Cardiac muscle cell (in vitro differentiated cells and primary cell): ENCODE measurements at regions not wholly inside any gene's neighbourhood (a gene's known extent, or its start where the extent isn't known, plus 50 kb on each side); places are given as distances from the start of the nearest gene placed in this dataset.

ENCODE experiments used
- DNase-seq, 2 donors: peaks; one replicate each; pipeline versions ENCODE4 v3.0.0 to v3.0.0-alpha.2; 2010 to 2017; ENCODE audit warnings: low read depth in 1 of 2, low spot score in 1 of 2
- H3K27ac ChIP-seq: fragments of 200-600 bp; sonication (generic); 2 replicates; pipeline ENCODE4 v1.5.1; 2016
- H3K27me3 ChIP-seq: fragments of 200-600 bp; sonication (generic); 2 replicates; pipeline ENCODE4 v1.6.0; 2016; ENCODE audit warnings: control low read depth
- H3K36me3 ChIP-seq: fragments of 200-600 bp; sonication (generic); 2 replicates; pipeline ENCODE4 v1.5.1; 2016; ENCODE audit warnings: control low read depth
- H3K4me1 ChIP-seq: fragments of 200-600 bp; sonication (generic); 2 replicates; pipeline ENCODE4 v1.8.1; 2017; ENCODE audit warnings: low read depth, mild to moderate bottlenecking, mixed run types
- H3K4me3 ChIP-seq: fragments of 200-600 bp; sonication (generic); 2 replicates; pipeline ENCODE4 v1.5.1; 2016; ENCODE audit warnings: mild to moderate bottlenecking
- H3K9me3 ChIP-seq: fragments of 200-600 bp; sonication (generic); 2 replicates; pipeline ENCODE4 v1.5.1; 2017; ENCODE audit warnings: low read depth, mild to moderate bottlenecking, control low read depth
- CTCF ChIP-seq: IDR thresholded peaks from 2 replicates; pipeline ENCODE4 v1.5.1; 2012; ENCODE audit warnings: low read depth, mild to moderate bottlenecking, low read length

DNA sequence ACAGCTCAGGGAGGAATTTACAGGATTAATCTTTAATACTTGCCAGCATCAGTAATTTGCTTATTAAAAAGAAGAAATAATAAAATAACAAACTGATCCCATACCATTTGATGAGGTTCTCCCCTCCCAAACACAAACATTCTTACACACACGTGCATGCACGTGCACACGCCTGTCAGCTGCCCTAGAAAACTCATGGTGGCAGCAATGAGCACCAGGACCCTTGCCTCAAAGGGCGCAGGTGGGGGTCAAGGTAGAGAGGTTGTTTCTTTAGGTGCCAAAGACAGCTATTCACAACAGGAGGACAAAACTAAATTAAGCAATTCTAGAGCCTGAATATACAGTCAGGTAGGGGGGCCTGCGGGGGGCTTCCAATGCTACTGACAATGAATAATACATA lies 219.3 kb downstream of the BUD13 start:
- no peak for DNase-seq
- H3K36me3 ChIP-seq: no peaks in the 10 kb centered on the region
- no peaks in the 10 kb centered on the region for H3K4me1 ChIP-seq
- TF ChIP-seq CTCF: no peak
- no peak overlapping the region for H3K27ac ChIP-seq
- H3K4me3 ChIP-seq: no peak overlapping the region
- H3K9me3 ChIP-seq: no peaks in the 10 kb centered on the region
- no peaks in the 10 kb centered on the region for H3K27me3 ChIP-seq

- no peak for DNase-seq
- H3K4me3 ChIP-seq: no peak overlapping the region
- no peaks in the 10 kb centered on the region for H3K9me3 ChIP-seq
- H3K4me1 ChIP-seq: no peaks in the 10 kb centered on the region
- no peak overlapping the region for H3K27ac ChIP-seq
- no peaks in the 10 kb centered on the region for H3K27me3 ChIP-seq
- no peak for TF ChIP-seq CTCF
- H3K36me3 ChIP-seq: no peaks in the 10 kb centered on the region
These were observed 221.2 kb downstream of the BUD13 start for GRCh38 chr11:116551576-116551975.

DNA sequence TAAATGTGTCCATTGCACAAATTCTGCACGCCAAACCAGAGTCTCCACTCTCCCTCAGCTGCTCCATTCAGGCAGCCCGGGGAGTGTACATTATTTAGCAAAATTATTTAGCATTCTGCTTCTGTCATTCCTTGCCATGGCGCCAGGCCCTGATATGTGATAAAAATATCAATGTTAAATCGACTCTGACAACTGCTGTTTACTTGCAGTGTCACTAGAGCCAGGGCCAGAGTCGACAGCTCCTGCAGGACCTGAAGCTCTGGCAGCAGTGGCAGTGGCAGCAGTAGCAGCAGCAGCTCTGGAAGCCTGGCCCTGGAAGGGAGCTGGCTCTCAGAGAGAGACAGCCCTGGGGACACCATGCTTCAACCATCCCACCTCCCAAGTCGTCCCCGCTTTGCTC lies 224.5 kb downstream of the BUD13 start:
- Histone ChIP-seq H3K27ac (no peak overlapping the region), H3K4me3 (no peak overlapping the region), H3K9me3 (no peaks in the 10 kb centered on the region), H3K4me1 (no peaks in the 10 kb centered on the region), H3K36me3 (no peaks in the 10 kb centered on the region), H3K27me3 (peaks cover 6% of the 10 kb centered on the region)
- DNase-seq: no peak
- TF ChIP-seq CTCF: no peak

- Histone ChIP-seq H3K4me1 (no peaks in the 10 kb centered on the region), H3K9me3 (no peaks in the 10 kb centered on the region), H3K27ac (no peak overlapping the region), H3K4me3 (no peak overlapping the region), H3K36me3 (no peaks in the 10 kb centered on the region), H3K27me3 (peaks cover 6% of the 10 kb centered on the region)
- DNase-seq: no peak
- no peak for TF ChIP-seq CTCF
These were observed 225.2 kb downstream of the BUD13 start for GRCh38 chr11:116547571-116547970.

DNA sequence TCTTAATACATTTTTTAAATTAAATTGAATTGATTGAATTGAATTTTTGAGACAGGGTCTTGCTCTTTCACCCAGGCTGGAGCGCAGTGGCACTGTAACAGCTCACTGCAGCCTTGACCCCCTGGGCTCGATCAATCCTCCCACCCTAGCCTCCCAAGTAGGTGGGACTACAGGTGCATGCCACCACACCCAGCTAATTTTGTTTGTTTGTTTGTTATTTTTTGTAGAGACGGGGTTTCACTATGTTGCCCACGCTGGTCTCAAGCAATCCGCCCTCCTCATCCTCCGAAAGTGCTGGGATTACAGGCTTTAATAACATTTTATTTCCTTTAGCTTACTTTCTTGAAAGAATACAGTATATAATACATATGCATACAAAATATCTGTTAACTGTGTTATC lies 226.9 kb downstream of the BUD13 start:
- DNase-seq: no peak
- Histone ChIP-seq H3K27ac (no peak overlapping the region), H3K27me3 (peaks cover 6% of the 10 kb centered on the region), H3K36me3 (no peaks in the 10 kb centered on the region), H3K4me1 (no peaks in the 10 kb centered on the region), H3K4me3 (no peak overlapping the region), H3K9me3 (no peaks in the 10 kb centered on the region)
- TF ChIP-seq CTCF: no peak

DNA sequence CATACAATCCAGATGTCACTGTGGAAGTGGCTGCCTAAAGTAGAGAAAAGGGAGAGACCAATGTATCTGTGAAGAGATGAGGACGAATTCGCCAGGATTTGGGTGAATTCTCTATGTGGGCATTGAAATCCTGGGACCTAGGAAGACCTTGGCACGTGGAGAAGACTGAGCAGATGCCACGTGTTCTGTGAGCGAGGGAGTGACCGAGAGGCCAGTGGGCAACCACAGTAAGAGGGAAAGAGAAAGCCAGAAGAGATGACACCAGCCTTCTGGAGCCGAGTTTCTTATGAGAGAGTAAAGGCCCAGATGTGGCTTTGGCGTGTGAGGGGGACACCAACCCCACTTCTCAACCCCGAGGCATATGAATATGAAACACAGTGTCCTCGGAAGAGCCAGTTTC lies 228.1 kb downstream of the BUD13 start:
- no peak for DNase-seq
- Histone ChIP-seq H3K27ac (no peak overlapping the region), H3K9me3 (no peaks in the 10 kb centered on the region), H3K36me3 (no peaks in the 10 kb centered on the region), H3K27me3 (peaks cover 6% of the 10 kb centered on the region), H3K4me3 (no peak overlapping the region), H3K4me1 (no peaks in the 10 kb centered on the region)
- TF ChIP-seq CTCF: no peak
